ENCODE measurements at regions not wholly inside any gene's neighbourhood (a gene's known extent, or its start where the extent isn't known, plus 50 kb on each side); places are given as distances from the start of the nearest gene placed in this dataset.

DNA sequence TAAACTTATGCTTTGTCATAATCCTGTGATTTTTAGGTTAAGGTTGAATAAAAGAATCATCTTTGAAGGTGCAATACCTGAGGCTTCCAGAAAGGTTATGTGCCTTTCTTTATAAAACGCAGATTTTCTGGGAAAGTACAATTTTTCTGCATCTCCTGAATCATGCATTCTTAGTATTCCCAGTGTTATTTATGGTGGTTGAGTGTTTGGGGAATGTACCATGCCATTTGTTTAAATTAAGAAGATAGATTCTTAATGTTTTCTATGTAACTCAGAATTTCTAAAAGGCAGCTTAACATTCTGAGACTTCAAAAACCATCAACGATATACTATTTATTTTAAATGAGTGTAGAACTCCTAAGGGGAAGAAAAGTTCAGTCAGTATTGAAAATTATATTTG lies 108.1 kb upstream of the FBN2 start:
- Histone ChIP-seq H3K9me3 (no peaks in the 10 kb centered on the region), H3K4me1 (no peaks in the 10 kb centered on the region), H3K27ac (no peak overlapping the region), H3K4me3 (no peak overlapping the region), H3K36me3 (no peaks in the 10 kb centered on the region), H3K27me3 (no peaks in the 10 kb centered on the region)
- ATAC-seq (ENCODE audit: low FRiP score in 2 of 2) (no peak), DNase-seq (no peak)
- WGBS, 2 donors, result 72 to 80% methylated on average over 2 of the region's 2 CpGs
- TF ChIP-seq POLR2A (IDR thresholded peaks at IDR 0.05), result no peak
- TF ChIP-seq POLR2AphosphoS5 (IDR thresholded peaks at IDR 0.05), result no peak
- TF ChIP-seq CTCF (IDR thresholded peaks at IDR 0.05), result no peak
- no peak for TF ChIP-seq EP300 (IDR thresholded peaks at IDR 0.05)

- no peak overlapping the region for H3K4me3 ChIP-seq
- ATAC-seq (ENCODE audit: low FRiP score in 2 of 2), result no peak
- no peaks in the 10 kb centered on the region for H3K4me1 ChIP-seq
- H3K9me3 ChIP-seq, result no peaks in the 10 kb centered on the region
- no peaks in the 10 kb centered on the region for H3K36me3 ChIP-seq
- TF ChIP-seq CTCF (IDR thresholded peaks at IDR 0.05), result no peak
- TF ChIP-seq POLR2A (IDR thresholded peaks at IDR 0.05), result no peak
- TF ChIP-seq POLR2AphosphoS5 (IDR thresholded peaks at IDR 0.05), result no peak
- TF ChIP-seq EP300 (IDR thresholded peaks at IDR 0.05), result no peak
- H3K27ac ChIP-seq, result no peak overlapping the region
- DNase-seq, result no peak
- no peaks in the 10 kb centered on the region for H3K27me3 ChIP-seq
Observed at GRCh38 chr5:128649192-128649591, 111.1 kb upstream of the FBN2 start.

GRCh38 chr5:128662997-128663396 lies 125.0 kb upstream of the FBN2 start:
- Histone ChIP-seq H3K4me1 (no peaks in the 10 kb centered on the region), H3K27ac (no peak overlapping the region), H3K27me3 (no peaks in the 10 kb centered on the region), H3K36me3 (no peaks in the 10 kb centered on the region), H3K4me3 (no peak overlapping the region), H3K9me3 (no peaks in the 10 kb centered on the region)
- 75 to 88% methylated on average over 2 of the region's 2 CpGs for WGBS, 2 donors
- TF ChIP-seq POLR2A (IDR thresholded peaks at IDR 0.05) (no peak), POLR2AphosphoS5 (IDR thresholded peaks at IDR 0.05) (no peak), CTCF (IDR thresholded peaks at IDR 0.05) (no peak), EP300 (IDR thresholded peaks at IDR 0.05) (no peak)
- no peak for DNase-seq
- ATAC-seq (ENCODE audit: low FRiP score in 2 of 2), result no peak

DNA sequence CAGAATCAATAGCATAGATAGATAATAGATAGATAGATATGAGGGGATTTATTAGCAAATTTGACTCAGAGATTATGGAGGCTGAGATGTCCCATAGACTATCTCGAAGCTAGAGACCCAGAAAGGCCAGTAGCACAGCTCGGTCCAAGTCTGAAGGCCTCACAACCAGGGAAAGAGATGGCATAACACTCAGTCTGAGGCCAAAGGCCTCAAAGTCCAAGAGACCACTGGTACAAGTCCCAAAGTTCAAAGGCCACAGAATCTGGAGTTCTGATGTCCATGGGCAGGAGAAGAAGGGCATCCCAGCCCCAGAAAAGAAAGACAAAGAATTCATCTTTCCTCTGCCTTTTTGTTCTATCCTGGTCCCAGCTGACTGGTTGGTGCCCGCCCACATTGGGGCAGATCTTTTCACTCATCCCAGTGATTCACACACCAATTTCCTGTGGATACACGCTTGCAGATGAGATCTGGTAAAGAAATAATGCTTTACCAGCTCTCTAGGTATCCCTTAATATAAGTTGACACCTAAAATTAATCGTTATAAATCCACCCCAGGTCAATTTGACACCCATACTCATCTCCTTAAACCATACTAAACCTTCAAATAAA lies 127.8 kb upstream of the FBN2 start:
- 68 to 77% methylated on average over 5 of the region's 5 CpGs for WGBS, 2 donors
- H3K36me3 ChIP-seq, result no peaks in the 10 kb centered on the region
- ATAC-seq (ENCODE audit: low FRiP score in 2 of 2) (no peak), DNase-seq (no peak)
- no peaks in the 10 kb centered on the region for H3K27me3 ChIP-seq
- H3K4me3 ChIP-seq, result no peak overlapping the region
- no peaks in the 10 kb centered on the region for H3K9me3 ChIP-seq
- no peak for TF ChIP-seq CTCF (IDR thresholded peaks at IDR 0.05)
- no peak for TF ChIP-seq EP300 (IDR thresholded peaks at IDR 0.05)
- TF ChIP-seq POLR2A (IDR thresholded peaks at IDR 0.05), result no peak
- TF ChIP-seq POLR2AphosphoS5 (IDR thresholded peaks at IDR 0.05), result no peak
- H3K27ac ChIP-seq, result no peak overlapping the region
- no peaks in the 10 kb centered on the region for H3K4me1 ChIP-seq

DNA sequence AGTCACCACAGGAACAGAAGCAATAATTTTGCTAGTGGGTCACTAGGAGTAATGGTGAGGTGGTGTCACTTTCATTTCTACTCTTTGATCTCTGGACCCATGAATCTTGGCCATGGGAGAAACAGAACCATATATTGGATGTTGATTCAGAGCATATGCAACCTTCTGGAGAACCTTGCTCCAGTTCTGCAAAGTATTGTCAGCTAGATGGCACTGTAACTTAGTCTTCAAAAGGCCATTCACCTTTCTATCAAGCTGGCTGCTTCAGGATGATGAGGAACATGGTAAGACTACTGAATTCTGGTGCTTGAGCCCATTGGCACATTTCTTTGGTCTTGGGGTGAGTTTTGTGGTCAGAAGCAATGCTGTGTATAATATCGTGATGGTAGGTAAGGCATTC lies 129.1 kb upstream of the FBN2 start:
- no peak for TF ChIP-seq POLR2AphosphoS5 (IDR thresholded peaks at IDR 0.05)
- TF ChIP-seq EP300 (IDR thresholded peaks at IDR 0.05), result no peak
- no peak for TF ChIP-seq POLR2A (IDR thresholded peaks at IDR 0.05)
- TF ChIP-seq CTCF (IDR thresholded peaks at IDR 0.05), result no peak
- ATAC-seq (ENCODE audit: low FRiP score in 2 of 2), result no peak
- no peak for DNase-seq
- H3K4me3 ChIP-seq, result no peak overlapping the region
- WGBS, 2 donors, result 81 to 95% methylated on average over 1 of the region's 1 CpG
- no peaks in the 10 kb centered on the region for H3K4me1 ChIP-seq
- no peak overlapping the region for H3K27ac ChIP-seq
- H3K27me3 ChIP-seq, result no peaks in the 10 kb centered on the region
- H3K9me3 ChIP-seq, result no peaks in the 10 kb centered on the region
- H3K36me3 ChIP-seq, result no peaks in the 10 kb centered on the region
